WTC11 (cell line): ENCODE measurements at regions not wholly inside any gene's neighbourhood (a gene's known extent, or its start where the extent isn't known, plus 50 kb on each side); places are given as distances from the start of the nearest gene placed in this dataset.

ENCODE experiments used
- CBFB ChIP-seq: sonication (generic); formaldehyde crosslinking; IDR thresholded peaks from 2 replicates; pipeline ENCODE4 v1.8.1; 2022; ENCODE audit warnings: mild to moderate bottlenecking, low read depth, missing genetic modification reagents
- GABPB1 ChIP-seq: sonication (generic); formaldehyde crosslinking; IDR thresholded peaks from 2 replicates; pipeline ENCODE4 v1.8.1; 2023; ENCODE audit warnings: mild to moderate bottlenecking, missing genetic modification reagents
- HMGA2 ChIP-seq: fragments of 250-450 bp; sonication (Bioruptor Pico); IDR thresholded peaks from 2 replicates; pipeline ENCODE4 v1.4.0; 2021; ENCODE audit warnings: mild to moderate bottlenecking, moderate library complexity
- KAT7 ChIP-seq: sonication (generic); formaldehyde crosslinking; IDR thresholded peaks from 2 replicates; pipeline ENCODE4 v1.8.1; 2023; ENCODE audit warnings: missing genetic modification reagents, mild to moderate bottlenecking, borderline replicate concordance
- NR3C1 ChIP-seq: sonication (generic); formaldehyde crosslinking; conservative IDR thresholded peaks from 2 replicates; pipeline ENCODE4 v1.8.1; 2023; ENCODE audit warnings: low read depth, mild to moderate bottlenecking, missing genetic modification reagents
- ZNF121 ChIP-seq: sonication (generic); formaldehyde crosslinking; IDR thresholded peaks from 2 replicates; pipeline ENCODE4 v1.8.0; 2023; ENCODE audit warnings: missing genetic modification reagents
- ZNF423 ChIP-seq: fragments of 250-450 bp; sonication (Bioruptor Pico); IDR thresholded peaks from 2 replicates; pipeline ENCODE4 v2.1.2; 2022; ENCODE audit warnings: mild to moderate bottlenecking, moderate library complexity
- TF ChIP-seq, protein P1 (sequence below): fragments of 200-600 bp; IDR thresholded peaks from 2 replicates; pipeline ENCODE4 v1.8.0; 2022; ENCODE audit warnings: antibody characterized with exemption
- TF ChIP-seq, protein P2 (sequence below): sonication (generic); formaldehyde crosslinking; IDR thresholded peaks from 2 replicates; pipeline ENCODE4 v1.8.0; 2022; ENCODE audit warnings: mild to moderate bottlenecking, missing genetic modification reagents

DNA sequence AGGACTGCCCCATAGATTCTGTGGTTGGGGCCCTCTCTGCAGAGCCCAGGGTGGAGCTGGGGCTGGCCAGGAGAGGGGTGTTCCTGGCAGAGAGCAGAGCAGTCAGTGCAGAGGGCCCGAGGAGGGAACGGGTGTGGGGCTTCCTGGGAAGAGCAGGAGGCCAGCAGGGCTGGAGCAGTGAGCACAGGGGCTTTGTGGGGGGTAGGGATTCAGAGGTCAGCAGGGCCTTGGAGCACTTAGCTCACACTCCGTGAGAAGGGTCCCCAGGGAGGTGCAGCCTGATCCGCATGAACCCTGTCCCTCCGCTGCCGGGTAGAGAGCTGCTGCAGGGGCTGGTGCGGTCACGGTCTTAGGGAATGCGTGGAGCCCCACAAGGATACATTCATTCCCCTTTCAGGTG lies 113.0 kb upstream of the CIBAR2 start:
- no peak for TF ChIP-seq NR3C1 (CRISPR knock-in tag)
- no peak for TF ChIP-seq GABPB1
- TF ChIP-seq, protein P1, sequence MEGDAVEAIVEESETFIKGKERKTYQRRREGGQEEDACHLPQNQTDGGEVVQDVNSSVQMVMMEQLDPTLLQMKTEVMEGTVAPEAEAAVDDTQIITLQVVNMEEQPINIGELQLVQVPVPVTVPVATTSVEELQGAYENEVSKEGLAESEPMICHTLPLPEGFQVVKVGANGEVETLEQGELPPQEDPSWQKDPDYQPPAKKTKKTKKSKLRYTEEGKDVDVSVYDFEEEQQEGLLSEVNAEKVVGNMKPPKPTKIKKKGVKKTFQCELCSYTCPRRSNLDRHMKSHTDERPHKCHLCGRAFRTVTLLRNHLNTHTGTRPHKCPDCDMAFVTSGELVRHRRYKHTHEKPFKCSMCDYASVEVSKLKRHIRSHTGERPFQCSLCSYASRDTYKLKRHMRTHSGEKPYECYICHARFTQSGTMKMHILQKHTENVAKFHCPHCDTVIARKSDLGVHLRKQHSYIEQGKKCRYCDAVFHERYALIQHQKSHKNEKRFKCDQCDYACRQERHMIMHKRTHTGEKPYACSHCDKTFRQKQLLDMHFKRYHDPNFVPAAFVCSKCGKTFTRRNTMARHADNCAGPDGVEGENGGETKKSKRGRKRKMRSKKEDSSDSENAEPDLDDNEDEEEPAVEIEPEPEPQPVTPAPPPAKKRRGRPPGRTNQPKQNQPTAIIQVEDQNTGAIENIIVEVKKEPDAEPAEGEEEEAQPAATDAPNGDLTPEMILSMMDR: no peak
- no peak for TF ChIP-seq KAT7 (CRISPR knock-in tag)
- no peak for TF ChIP-seq HMGA2 (CRISPR knock-in tag)
- TF ChIP-seq, protein P2, sequence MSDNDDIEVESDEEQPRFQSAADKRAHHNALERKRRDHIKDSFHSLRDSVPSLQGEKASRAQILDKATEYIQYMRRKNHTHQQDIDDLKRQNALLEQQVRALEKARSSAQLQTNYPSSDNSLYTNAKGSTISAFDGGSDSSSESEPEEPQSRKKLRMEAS: no peak
- no peak for TF ChIP-seq ZNF423
- TF ChIP-seq ZNF121 (CRISPR knock-in tag): no peak
- TF ChIP-seq CBFB: no peak
